SK-N-SH treated with all-trans-retinoic acid at 6 μM for 48 hours (cell line): ENCODE measurements at regions not wholly inside any gene's neighbourhood (a gene's known extent, or its start where the extent isn't known, plus 50 kb on each side); places are given as distances from the start of the nearest gene placed in this dataset.

Experiments
- ATAC-seq: fragments of 200-7000 bp; cut with Tn5 transposase; 3 replicates; pipeline ENCODE4 v1.9.1; 2020; ENCODE audit warnings: mild to moderate bottlenecking, moderate library complexity
- ARNTL ChIP-seq: fragments of 450-650 bp; formaldehyde crosslinking; IDR thresholded peaks from 2 replicates; pipeline ENCODE4 v1.5.0; 2020; ENCODE audit warnings: low read depth, mild to moderate bottlenecking, moderate library complexity, borderline replicate concordance
- BACH2 ChIP-seq: fragments of 250-450 bp; sonication (Bioruptor Pico); IDR thresholded peaks from 2 replicates; pipeline ENCODE4 v1.9.0; 2021; ENCODE audit warnings: mild to moderate bottlenecking, borderline replicate concordance
- CSDC2 ChIP-seq: fragments of 250-450 bp; sonication (Bioruptor Pico); IDR thresholded peaks from 2 replicates; pipeline ENCODE4 v1.5.0; 2020; ENCODE audit warnings: mild to moderate bottlenecking, moderate library complexity
- ESRRG ChIP-seq: fragments of 250-450 bp; sonication (Bioruptor Pico); IDR thresholded peaks from 2 replicates; pipeline ENCODE4 v1.6.1; 2021; ENCODE audit warnings: mild to moderate bottlenecking
- GLIS3 ChIP-seq: fragments of 250-450 bp; sonication (Bioruptor Pico); IDR thresholded peaks from 2 replicates; pipeline ENCODE4 v1.5.0; 2020; ENCODE audit warnings: mild to moderate bottlenecking, moderate library complexity
- ISL1 ChIP-seq: fragments of 250-450 bp; sonication (Bioruptor Pico); IDR thresholded peaks from 2 replicates; pipeline ENCODE4 v2.1.2; 2022; ENCODE audit warnings: mild to moderate bottlenecking, moderate library complexity
- OSR1 ChIP-seq: fragments of 250-450 bp; sonication (Bioruptor Pico); IDR thresholded peaks from 2 replicates; pipeline ENCODE4 v1.8.0; 2022; ENCODE audit warnings: moderate library complexity, mild to moderate bottlenecking, inconsistent platforms
- PPARA ChIP-seq: fragments of 250-450 bp; sonication (Bioruptor Pico); IDR thresholded peaks from 2 replicates; pipeline ENCODE4 v1.5.0; 2020; ENCODE audit warnings: mild to moderate bottlenecking, borderline replicate concordance
- RARB ChIP-seq: fragments of 250-450 bp; sonication (Bioruptor Pico); IDR thresholded peaks from 2 replicates; pipeline ENCODE4 v1.8.0; 2021; ENCODE audit warnings: mild to moderate bottlenecking, moderate library complexity
- SNAI2 ChIP-seq: fragments of 250-450 bp; sonication (Bioruptor Pico); IDR thresholded peaks from 2 replicates; pipeline ENCODE4 v1.5.0; 2020; ENCODE audit warnings: mild to moderate bottlenecking, moderate library complexity
- TCF4 ChIP-seq: fragments of 250-450 bp; sonication (Bioruptor Pico); IDR thresholded peaks from 2 replicates; pipeline ENCODE4 v1.8.0; 2021; ENCODE audit warnings: mild to moderate bottlenecking, moderate library complexity, borderline replicate concordance
- TOX ChIP-seq: fragments of 250-450 bp; sonication (Bioruptor Pico); IDR thresholded peaks from 2 replicates; pipeline ENCODE4 v1.8.0; 2021; ENCODE audit warnings: mild to moderate bottlenecking, moderate library complexity, borderline replicate concordance
- ZC3H10 ChIP-seq: fragments of 250-450 bp; sonication (Bioruptor Pico); IDR thresholded peaks from 2 replicates; pipeline ENCODE4 v1.5.1; 2021; ENCODE audit warnings: mild to moderate bottlenecking, moderate library complexity
- ZFP3 ChIP-seq: fragments of 250-450 bp; sonication (Bioruptor Pico); IDR thresholded peaks from 2 replicates; pipeline ENCODE4 v1.5.0; 2020; ENCODE audit warnings: mild to moderate bottlenecking, moderate library complexity
- ZFP30 ChIP-seq: fragments of 450-650 bp; formaldehyde crosslinking; IDR thresholded peaks from 2 replicates; pipeline ENCODE4 v1.5.0; 2022; ENCODE audit warnings: mild to moderate bottlenecking, moderate library complexity
- ZNF565 ChIP-seq: fragments of 450-650 bp; formaldehyde crosslinking; conservative IDR thresholded peaks from 2 replicates; pipeline ENCODE4 v1.5.0; 2020; ENCODE audit warnings: low read depth, mild to moderate bottlenecking, moderate library complexity
- ZNF70 ChIP-seq: fragments of 450-650 bp; formaldehyde crosslinking; IDR thresholded peaks from 2 replicates; pipeline ENCODE4 v1.5.0; 2020; ENCODE audit warnings: mild to moderate bottlenecking, moderate library complexity
- ZNF8 ChIP-seq: fragments of 450-650 bp; formaldehyde crosslinking; IDR thresholded peaks from 2 replicates; pipeline ENCODE4 v1.5.0; 2020; ENCODE audit warnings: mild to moderate bottlenecking, moderate library complexity
- TF ChIP-seq, protein P1 (sequence below): fragments of 250-450 bp; sonication (Bioruptor Pico); IDR thresholded peaks from 2 replicates; pipeline ENCODE4 v1.5.1; 2020; ENCODE audit warnings: low read depth, mild to moderate bottlenecking, moderate library complexity
- TF ChIP-seq, protein P2 (sequence below): fragments of 250-450 bp; sonication (Bioruptor Pico); IDR thresholded peaks from 2 replicates; pipeline ENCODE4 v1.8.0; 2020; ENCODE audit warnings: mild to moderate bottlenecking, moderate library complexity, borderline replicate concordance
- TF ChIP-seq, protein P3 (sequence below): fragments of 250-450 bp; sonication (Bioruptor Pico); IDR thresholded peaks from 2 replicates; pipeline ENCODE4 v1.8.0; 2021; ENCODE audit warnings: low read depth, mild to moderate bottlenecking, moderate library complexity, borderline replicate concordance
- TF ChIP-seq, protein P4 (sequence below): fragments of 250-450 bp; sonication (Bioruptor Pico); IDR thresholded peaks from 2 replicates; pipeline ENCODE4 v1.5.0; 2020; ENCODE audit warnings: mild to moderate bottlenecking, moderate library complexity

DNA sequence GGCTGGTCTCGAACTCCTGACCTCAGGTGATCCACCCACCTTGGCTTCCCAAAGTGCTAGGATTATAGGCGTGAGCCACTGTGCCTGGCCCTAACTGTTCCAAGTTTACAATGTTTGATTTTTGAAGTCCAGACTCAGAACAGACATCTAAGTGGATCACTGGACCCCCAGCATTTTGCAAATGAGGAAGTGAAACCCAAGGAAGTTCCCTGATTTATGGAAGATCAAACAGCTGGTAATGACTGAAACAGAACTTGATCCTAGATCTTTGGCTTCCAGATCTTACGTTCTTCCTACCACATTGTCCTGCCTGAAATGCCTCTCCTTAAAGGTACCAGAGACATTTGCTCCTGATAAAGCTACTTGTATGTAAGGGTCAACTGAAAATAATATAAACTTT is 58.3 kb upstream of the NCOA1 start:
- TF ChIP-seq ZNF565 (CRISPR knock-in tag) (no peak), ISL1 (no peak)
- TF ChIP-seq, all 23 proteins: peak for 0
- ATAC-seq: no peak

DNA sequence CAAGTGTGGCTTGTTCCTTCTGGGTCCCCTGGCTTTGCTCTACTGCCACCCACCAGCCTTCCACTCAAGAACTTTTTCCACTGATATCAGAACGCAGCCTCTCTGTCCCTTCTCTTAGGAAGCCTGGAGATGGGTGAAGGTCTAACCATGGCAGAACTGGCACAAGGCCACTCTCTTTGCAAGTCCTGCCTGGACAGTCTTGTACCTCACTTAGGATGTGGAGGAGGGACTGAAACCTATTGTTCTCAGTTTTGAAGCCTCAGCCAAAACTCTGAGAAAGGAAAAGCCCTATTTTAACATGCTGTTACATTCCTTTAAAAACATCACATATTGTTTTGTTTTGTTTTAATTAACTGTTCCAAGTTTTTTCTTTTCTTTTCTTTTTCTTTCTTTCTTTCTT is 58.9 kb upstream of the NCOA1 start:
- ATAC-seq: no peak
- no peak for TF ChIP-seq TOX
- TF ChIP-seq SNAI2 (CRISPR knock-in tag): no peak
- TF ChIP-seq OSR1 (CRISPR knock-in tag): no peak
- TF ChIP-seq ISL1: no peak
- TF ChIP-seq, protein P1, sequence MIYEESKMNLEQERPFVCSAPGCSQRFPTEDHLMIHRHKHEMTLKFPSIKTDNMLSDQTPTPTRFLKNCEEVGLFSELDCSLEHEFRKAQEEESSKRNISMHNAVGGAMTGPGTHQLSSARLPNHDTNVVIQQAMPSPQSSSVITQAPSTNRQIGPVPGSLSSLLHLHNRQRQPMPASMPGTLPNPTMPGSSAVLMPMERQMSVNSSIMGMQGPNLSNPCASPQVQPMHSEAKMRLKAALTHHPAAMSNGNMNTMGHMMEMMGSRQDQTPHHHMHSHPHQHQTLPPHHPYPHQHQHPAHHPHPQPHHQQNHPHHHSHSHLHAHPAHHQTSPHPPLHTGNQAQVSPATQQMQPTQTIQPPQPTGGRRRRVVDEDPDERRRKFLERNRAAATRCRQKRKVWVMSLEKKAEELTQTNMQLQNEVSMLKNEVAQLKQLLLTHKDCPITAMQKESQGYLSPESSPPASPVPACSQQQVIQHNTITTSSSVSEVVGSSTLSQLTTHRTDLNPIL: no peak
- TF ChIP-seq ARNTL: no peak
- no peak for TF ChIP-seq TCF4 (CRISPR knock-in tag)
- TF ChIP-seq GLIS3 (CRISPR knock-in tag): no peak
- no peak for TF ChIP-seq ZFP30
- no peak for TF ChIP-seq ZNF70
- no peak for TF ChIP-seq BACH2 (CRISPR knock-in tag)
- no peak for TF ChIP-seq CSDC2 (CRISPR knock-in tag)
- TF ChIP-seq, protein P2, sequence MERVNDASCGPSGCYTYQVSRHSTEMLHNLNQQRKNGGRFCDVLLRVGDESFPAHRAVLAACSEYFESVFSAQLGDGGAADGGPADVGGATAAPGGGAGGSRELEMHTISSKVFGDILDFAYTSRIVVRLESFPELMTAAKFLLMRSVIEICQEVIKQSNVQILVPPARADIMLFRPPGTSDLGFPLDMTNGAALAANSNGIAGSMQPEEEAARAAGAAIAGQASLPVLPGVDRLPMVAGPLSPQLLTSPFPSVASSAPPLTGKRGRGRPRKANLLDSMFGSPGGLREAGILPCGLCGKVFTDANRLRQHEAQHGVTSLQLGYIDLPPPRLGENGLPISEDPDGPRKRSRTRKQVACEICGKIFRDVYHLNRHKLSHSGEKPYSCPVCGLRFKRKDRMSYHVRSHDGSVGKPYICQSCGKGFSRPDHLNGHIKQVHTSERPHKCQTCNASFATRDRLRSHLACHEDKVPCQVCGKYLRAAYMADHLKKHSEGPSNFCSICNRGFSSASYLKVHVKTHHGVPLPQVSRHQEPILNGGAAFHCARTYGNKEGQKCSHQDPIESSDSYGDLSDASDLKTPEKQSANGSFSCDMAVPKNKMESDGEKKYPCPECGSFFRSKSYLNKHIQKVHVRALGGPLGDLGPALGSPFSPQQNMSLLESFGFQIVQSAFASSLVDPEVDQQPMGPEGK (CRISPR knock-in tag): no peak
- no peak for TF ChIP-seq ESRRG (CRISPR knock-in tag)
- TF ChIP-seq ZNF8 (CRISPR knock-in tag): no peak
- no peak for TF ChIP-seq PPARA (CRISPR knock-in tag)
- TF ChIP-seq, all 23 proteins: peak for 0

DNA sequence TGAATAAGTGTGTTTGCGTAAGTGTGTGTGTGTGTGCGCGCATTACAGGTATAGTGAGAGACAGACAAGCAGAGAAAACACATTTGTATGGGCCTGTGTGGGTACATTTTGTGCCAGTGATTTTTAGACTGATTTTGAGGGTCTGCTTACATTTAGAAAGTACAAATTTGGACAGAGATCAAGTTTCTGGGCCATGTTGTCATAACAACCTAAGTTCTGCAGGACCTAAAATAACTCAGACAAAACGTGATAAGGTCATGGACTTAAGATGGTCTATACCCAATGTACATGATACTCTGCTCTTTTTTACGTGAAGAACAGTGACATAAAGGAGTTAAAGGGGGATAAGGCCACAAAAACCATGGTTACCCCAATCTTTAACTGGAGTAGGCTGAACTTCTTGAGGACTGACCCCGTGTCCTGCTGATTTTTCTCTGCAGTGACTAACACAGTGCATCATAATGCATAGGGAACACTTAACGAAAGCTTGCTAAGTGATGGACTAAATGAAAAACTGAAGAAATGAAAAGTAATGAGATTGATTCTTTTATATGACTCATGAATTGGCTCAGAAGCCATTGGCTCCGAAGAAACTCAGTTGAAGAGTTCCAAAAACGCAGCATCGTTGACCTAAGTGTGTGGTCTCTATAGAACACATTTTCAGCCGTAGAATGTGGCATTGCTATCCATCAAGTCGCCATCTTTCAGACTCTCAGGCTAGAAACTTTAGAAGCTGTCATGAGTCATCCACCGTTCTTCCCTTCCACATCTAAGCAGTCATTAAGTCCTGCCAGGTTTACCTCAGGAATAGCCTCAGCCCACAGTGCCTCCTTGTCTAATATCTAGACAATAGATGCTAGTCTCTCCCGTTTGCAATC is 61.6 kb upstream of the NCOA1 start:
- TF ChIP-seq PPARA (CRISPR knock-in tag) (no peak), ZNF565 (CRISPR knock-in tag) (no peak), ZC3H10 (CRISPR knock-in tag) (no peak), TOX (no peak), ISL1 (no peak), SNAI2 (CRISPR knock-in tag) (no peak), OSR1 (CRISPR knock-in tag) (no peak), RARB (no peak)
- peak; percentile 86 for ATAC-seq

DNA sequence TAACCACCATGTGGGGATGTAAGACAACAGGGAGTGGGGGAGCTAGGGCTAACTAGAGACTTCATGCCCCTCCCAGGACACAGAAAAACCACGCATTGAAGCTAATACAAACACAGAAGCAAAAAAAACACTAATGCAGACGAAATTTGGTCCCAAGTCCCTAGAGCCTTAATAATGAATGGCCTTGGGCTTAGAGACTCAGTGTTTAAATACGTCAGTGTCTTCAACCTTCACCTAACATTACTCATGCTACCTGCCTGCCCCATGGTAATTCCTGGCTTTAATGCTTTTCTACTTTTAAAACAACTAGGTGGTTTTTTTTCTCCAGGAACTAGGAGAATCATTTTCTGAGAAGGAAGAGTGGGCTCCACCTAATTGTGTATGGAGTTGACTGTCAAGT is 64.1 kb upstream of the ITSN2 start:
- no peak for ATAC-seq
- TF ChIP-seq, protein P3, sequence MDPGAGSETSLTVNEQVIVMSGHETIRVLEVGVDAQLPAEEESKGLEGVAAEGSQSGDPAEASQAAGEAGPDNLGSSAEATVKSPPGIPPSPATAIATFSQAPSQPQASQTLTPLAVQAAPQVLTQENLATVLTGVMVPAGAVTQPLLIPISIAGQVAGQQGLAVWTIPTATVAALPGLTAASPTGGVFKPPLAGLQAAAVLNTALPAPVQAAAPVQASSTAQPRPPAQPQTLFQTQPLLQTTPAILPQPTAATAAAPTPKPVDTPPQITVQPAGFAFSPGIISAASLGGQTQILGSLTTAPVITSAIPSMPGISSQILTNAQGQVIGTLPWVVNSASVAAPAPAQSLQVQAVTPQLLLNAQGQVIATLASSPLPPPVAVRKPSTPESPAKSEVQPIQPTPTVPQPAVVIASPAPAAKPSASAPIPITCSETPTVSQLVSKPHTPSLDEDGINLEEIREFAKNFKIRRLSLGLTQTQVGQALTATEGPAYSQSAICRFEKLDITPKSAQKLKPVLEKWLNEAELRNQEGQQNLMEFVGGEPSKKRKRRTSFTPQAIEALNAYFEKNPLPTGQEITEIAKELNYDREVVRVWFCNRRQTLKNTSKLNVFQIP (CRISPR knock-in tag): no peak
- TF ChIP-seq ARNTL (no peak), ISL1 (no peak), SNAI2 (CRISPR knock-in tag) (no peak), PPARA (CRISPR knock-in tag) (no peak), CSDC2 (CRISPR knock-in tag) (no peak), ZC3H10 (CRISPR knock-in tag) (no peak), OSR1 (CRISPR knock-in tag) (no peak), ZNF8 (CRISPR knock-in tag) (no peak), ZNF70 (no peak), TCF4 (CRISPR knock-in tag) (no peak), ZNF565 (CRISPR knock-in tag) (no peak), ZFP3 (CRISPR knock-in tag) (no peak)
- TF ChIP-seq, protein P4, sequence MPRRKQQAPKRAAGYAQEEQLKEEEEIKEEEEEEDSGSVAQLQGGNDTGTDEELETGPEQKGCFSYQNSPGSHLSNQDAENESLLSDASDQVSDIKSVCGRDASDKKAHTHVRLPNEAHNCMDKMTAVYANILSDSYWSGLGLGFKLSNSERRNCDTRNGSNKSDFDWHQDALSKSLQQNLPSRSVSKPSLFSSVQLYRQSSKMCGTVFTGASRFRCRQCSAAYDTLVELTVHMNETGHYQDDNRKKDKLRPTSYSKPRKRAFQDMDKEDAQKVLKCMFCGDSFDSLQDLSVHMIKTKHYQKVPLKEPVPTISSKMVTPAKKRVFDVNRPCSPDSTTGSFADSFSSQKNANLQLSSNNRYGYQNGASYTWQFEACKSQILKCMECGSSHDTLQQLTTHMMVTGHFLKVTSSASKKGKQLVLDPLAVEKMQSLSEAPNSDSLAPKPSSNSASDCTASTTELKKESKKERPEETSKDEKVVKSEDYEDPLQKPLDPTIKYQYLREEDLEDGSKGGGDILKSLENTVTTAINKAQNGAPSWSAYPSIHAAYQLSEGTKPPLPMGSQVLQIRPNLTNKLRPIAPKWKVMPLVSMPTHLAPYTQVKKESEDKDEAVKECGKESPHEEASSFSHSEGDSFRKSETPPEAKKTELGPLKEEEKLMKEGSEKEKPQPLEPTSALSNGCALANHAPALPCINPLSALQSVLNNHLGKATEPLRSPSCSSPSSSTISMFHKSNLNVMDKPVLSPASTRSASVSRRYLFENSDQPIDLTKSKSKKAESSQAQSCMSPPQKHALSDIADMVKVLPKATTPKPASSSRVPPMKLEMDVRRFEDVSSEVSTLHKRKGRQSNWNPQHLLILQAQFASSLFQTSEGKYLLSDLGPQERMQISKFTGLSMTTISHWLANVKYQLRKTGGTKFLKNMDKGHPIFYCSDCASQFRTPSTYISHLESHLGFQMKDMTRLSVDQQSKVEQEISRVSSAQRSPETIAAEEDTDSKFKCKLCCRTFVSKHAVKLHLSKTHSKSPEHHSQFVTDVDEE: no peak
- TF ChIP-seq, protein P2 (CRISPR knock-in tag): no peak
- TF ChIP-seq, protein P1: no peak
